GM18511 (cell line): ENCODE measurements at regions not wholly inside any gene's neighbourhood (a gene's known extent, or its start where the extent isn't known, plus 50 kb on each side); places are given as distances from the start of the nearest gene placed in this dataset.
A peak's percentile ranks its signal among the peaks of the same experiment; 100 is the strongest.

Experiments
- ATAC-seq: cut with Tn5 transposase; IDR thresholded peaks from one replicate; pipeline ENCODE4 v1.9.1; 2021; ENCODE audit warnings: mild to moderate bottlenecking, moderate library complexity; ENCODE audit not compliant: unreplicated experiment

DNA sequence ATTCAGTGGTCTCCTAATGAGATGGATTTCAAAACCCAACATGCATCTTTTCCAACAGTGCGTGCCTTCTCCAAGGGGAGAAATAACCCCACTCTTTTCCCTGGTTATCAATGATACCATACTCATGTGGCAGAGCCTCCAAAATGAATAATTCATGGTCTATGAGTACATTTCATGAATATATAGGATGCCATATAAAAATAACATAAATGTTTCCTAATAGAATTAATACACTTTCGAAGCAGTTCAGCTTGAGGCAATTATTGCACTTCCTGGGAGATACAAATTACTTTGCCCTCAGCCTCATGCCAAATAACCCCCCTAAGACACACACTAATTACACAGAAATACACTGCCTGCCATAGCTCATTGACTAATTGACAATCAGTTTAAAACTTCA, 318.6 kb downstream of the ZSWIM6 start:
- no peak for ATAC-seq

GRCh38 chr5:61651195-61651594, 319.1 kb downstream of the ZSWIM6 start:
- no peak for ATAC-seq

DNA sequence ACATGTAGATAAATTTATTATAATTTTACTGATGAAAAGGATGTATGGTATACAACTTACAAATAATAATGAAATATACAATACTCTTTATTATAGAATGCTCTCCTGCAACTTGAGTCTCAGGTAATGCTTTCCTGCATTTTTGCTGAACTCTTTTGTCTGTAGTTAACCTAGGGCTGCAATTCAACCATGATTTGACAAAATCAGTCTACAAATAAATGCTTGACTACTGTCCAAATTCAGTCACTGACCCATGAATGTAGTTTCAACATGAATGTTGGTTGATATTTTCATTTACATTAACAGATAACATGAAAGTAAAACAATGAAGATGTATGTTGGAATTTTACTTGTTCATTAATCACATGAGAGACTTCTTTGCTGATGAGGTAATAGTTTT, 320.9 kb downstream of the ZSWIM6 start:
- ATAC-seq: no peak

DNA sequence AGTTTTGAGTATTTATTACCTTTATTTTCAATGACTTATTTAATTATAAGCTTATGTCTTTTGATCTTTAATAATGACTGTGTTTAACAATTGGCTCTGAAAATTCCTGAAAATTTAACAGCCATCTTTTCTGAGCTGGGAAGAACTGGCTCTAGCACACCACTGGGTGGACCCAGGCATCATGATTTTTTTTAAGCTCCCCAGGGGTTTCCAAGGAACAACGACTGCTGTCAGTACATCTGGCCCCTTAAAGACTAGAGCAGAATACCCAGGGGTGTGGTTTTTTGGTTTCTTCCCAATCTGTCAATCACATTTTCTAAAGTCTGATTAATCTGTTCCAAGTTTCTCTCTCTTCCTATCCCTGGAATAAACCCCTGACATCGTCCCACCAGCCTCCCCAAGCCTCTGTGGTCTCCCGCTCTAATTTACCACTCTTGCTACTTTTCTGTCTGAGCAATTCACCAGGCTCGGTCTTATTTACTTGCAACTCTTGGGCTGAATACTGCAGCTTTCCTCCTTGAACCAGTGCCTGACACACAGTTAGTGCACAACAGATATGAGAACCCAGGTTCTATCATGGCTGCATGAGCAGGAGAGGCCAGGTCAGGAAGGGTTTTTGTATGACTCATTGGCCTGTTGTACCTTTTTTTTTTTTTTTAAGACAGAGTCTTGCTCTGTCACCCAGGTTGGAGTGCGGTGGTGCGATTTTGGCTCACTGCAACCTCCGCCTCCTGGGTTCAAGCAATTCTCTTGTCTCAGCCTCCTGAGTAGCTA, 321.9 kb downstream of the ZSWIM6 start:
- ATAC-seq: no peak

GRCh38 chr5:61654876-61655275, 322.8 kb downstream of the ZSWIM6 start:
- no peak for ATAC-seq

DNA sequence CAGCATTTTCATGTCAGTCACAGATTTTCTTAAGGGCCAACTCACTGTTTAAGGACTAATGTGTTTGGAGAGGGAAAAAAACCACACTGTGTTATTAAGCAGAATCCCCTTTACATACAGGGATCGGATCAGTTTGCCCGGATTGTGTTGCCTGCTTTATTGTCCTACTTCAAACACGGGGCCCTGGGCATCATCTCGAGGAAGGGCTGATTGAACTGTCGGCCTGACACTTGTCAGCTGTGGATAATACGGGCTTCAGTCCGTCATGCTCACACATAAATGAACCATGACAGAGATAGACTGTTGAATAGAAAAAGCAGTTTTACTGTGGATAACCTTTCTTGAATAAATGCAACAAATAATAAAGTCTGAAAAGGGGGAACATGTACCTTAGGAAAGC, 325.0 kb downstream of the ZSWIM6 start:
- no peak for ATAC-seq

- ATAC-seq: no peak
Measured at GRCh38 chr5:61657686-61658085, 325.6 kb downstream of the ZSWIM6 start.

GRCh38 chr5:61658592-61659008, 326.5 kb downstream of the ZSWIM6 start:
- peak; percentile 84 for ATAC-seq

- ATAC-seq: peak; percentile 13
Measured at GRCh38 chr5:61659221-61659696, 327.2 kb downstream of the ZSWIM6 start.

DNA sequence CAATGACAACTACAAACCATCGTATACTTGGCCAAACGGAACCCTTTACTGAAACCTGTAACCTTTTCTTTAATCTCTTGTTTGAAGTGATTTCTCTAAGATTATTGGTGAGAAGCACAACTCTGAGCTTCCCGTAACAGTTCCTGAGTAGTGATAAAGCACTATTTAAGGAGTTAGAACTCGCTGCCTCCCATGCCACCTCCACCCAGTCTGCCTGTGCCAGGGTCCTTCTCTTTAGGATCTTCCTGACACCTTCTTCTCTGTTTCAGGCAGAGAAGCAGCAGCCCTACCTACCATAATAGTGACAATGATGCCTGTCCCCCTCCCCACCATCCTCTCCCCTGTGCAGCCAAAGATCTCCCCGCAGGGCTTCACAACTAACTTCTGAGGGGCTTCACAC, 330.6 kb downstream of the ZSWIM6 start:
- no peak for ATAC-seq

DNA sequence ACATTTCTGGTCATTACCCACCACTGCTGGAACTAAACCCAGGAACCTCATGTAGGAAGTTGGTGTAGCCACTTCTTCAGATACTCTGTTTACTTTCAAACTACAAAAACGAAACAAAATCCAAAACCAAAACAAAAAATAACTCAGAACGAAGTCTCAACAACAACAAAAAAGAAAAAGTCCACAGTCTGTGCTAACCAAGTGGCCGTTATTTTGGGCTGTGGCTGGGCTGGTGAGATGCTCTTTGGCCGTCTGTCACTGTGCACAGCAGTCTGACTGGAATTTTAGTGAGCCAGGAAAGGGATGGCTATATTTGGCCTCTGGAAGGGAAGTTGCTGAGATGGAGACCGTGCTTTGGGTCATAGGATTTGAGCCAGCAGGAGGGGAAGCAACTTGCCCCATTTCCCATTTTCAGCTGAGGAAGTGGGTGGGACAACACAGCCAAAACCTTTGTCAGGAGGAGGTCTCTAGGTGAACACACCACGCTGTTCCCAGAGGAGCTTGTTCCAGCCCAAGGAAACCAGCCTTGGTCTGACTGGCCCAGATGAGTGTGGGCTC, 334.1 kb downstream of the ZSWIM6 start:
- no peak for ATAC-seq

DNA sequence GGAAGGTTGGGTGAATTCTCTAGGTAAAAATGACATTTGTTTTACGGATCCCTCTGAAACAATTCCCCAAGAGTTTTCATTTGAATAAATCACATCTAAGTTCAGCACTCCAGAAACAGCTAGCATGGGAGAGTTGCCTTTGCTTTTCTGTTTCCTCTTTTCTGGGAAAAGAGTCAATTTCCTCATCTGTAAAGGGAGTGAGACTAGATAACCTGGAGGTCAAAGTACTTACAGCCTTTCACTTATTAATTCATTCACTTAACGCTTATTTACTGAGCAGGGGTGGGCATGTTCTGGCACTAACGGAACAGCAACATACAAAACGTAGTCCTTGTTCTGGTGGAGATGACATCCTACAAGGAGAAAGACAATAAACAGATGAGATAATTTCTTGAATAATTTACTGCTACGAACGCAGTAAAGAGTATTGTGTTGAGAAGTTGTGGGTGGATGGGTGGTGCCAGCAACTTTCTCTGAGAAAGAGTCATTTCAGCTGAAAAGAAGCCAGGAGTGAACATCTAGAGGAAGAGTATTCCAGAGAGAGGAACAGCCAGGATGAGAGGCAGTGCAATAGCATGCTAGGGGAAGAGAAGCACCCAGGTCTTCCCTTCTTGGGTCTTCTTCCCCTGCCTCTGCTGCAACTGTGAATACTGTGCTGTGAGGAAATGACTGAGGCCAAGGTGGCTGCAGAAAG, 335.6 kb downstream of the ZSWIM6 start:
- ATAC-seq: no peak

DNA sequence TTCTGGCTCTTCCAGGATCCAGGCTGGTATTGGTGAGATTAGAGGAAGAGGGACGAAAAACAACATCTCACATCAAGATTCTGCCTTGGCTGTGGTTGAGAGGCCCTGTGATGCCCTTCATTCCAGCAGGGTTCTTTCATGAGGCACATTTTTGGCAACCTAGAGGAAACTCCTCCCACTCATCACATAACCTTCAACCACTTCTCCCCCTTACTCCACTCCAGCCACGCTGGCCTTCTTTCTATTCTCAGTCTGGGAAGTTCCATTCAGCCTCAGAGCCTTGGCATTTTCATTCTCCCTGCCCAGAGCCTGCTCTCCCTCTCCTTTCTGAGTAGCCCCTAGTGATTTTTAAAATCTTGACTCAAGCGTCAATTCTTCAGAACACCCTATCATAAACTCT, 337.5 kb downstream of the ZSWIM6 start:
- no peak for ATAC-seq

GRCh38 chr5:61670941-61671340, 338.9 kb downstream of the ZSWIM6 start:
- no peak for ATAC-seq

- no peak for ATAC-seq
Measured at GRCh38 chr5:61673007-61673735, 341.1 kb downstream of the ZSWIM6 start.

DNA sequence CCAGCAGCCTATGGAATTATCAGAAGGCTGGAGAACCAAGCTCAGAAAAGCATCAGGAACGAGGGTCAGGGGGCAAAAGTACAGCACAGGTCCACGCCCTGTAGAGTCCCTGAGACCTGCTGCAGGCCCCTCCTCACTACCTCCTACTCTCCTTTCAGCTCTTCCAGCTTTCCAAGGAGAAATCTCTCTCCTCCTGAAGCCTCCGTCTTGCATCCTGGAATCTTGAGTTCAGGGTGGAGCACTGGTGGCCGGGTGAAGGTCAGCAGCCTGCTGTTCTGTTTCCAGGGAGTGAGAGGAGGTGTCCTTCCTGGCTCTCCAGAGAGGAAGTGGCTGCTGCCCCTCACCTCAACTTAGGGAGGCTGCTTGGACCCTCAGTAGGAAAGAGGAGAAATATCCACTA, 342.3 kb downstream of the ZSWIM6 start:
- no peak for ATAC-seq

DNA sequence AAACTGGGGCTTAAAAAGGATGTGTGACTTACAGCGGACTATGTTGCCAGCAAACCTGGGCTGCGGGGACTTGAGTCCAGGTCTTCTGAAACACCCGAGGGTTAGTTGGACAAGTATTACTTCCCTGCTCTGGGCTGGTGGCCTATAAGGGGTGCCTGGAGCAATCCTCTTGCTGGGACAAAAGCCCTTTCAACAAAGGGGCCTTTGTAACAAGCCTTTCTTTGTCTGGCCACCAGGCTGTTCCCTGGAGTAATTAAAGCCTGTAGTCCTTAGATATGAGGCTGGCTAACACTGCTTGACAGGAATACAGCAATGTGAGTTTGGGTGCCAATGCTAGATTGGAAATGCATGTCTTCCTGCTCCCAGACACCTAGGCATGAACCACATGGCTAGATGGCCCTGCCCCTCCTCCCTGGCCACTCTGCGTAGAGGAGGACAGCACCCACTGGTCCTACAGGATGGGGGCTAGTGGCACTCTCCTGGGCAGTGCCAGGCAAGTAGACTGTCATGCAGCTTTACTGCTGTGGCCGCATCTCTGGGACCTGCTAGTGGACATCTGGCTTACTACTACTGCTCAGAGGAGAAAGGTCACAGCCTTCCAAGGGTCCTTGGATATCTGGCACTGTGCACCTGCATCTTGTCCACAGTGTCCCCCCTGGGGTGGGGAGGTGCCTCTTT, 343.1 kb downstream of the ZSWIM6 start:
- ATAC-seq: no peak

DNA sequence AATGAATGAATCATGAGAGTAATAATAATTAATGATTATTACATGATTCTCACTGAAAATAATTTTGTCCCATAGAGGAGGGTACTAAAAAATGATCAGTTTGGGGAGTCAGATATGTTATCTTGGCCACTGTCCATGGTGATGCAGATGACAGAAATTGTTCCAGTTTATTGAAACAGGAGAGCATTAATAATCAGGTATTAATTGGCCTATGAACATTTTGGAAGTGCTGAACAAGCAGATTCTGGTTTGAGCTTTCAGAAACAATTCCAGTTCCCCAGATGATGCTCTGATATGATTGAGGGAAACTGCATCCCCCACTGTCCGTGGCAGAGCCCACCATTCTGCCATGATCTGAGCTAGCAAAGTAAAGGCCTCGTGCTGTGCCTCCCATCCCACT, 345.2 kb downstream of the ZSWIM6 start:
- no peak for ATAC-seq

GRCh38 chr5:61678966-61679365, 346.9 kb downstream of the ZSWIM6 start:
- ATAC-seq: no peak

- ATAC-seq: no peak
Measured at GRCh38 chr5:61679562-61679961, 347.5 kb downstream of the ZSWIM6 start.

GRCh38 chr5:61680247-61680646, 348.2 kb downstream of the ZSWIM6 start:
- no peak for ATAC-seq
